Endothelial cell of umbilical vein (primary cell): ENCODE measurements at regions not wholly inside any gene's neighbourhood (a gene's known extent, or its start where the extent isn't known, plus 50 kb on each side); places are given as distances from the start of the nearest gene placed in this dataset.

Experiments
- BruUV-seq: library from RNA; stranded (reverse); fragments of 400-500 nt; replicated peaks from 2 replicates; lab custom pipeline; 2021; lab: Mats Ljungman, UMichigan
- CTCF ChIA-PET: fragments of 300-600, 350-600 bp; sonication (Branson Sonifier 250); formaldehyde crosslinking; loops from one replicate; lab custom pipeline; 2021; ENCODE audit warnings: antibody characterized with exemption, inconsistent platforms; lab: Charles Lee
- POLR2A ChIA-PET: fragments of 300-600, 350-600 bp; sonication (Branson Sonifier 250); formaldehyde crosslinking; loops from one replicate; lab custom pipeline; 2021; ENCODE audit warnings: antibody characterized with exemption, inconsistent platforms; lab: Charles Lee
- DNase-seq: peaks from one replicate; pipeline ENCODE4 v3.0.0-alpha.2; 2011; ENCODE audit warnings: low read depth, low spot score
- FAIRE-seq: peaks from 2 replicates; lab custom pipeline; 2011; peaks lifted over from hg19 to GRCh38; lab: Jason Lieb, UNC
- H2AFZ ChIP-seq: 2 replicates; pipeline ENCODE4 v1.6.0; 2012; ENCODE audit warnings: low read depth, low read length, control low read depth, inconsistent platforms
- H3K27ac ChIP-seq: 2 replicates; pipeline ENCODE4 v1.5.1; 2011; ENCODE audit warnings: low read depth, mild to moderate bottlenecking, control low read depth, low read length, moderate library complexity; ENCODE audit not compliant: insufficient read depth
- H3K27me3 ChIP-seq, 2 experiments: 2 replicates each; pipeline versions ENCODE4 v1.6.0 to v1.6.1; 2011; ENCODE audit warnings: low read length in 2 of 2, mixed read lengths in 1 of 2; ENCODE audit not compliant: control insufficient read depth in 2 of 2, insufficient read depth in 2 of 2
- H3K36me3 ChIP-seq, 2 experiments: 2 replicates in 1 of 2; 3 replicates in 1 of 2; pipeline ENCODE4 v1.5.1; 2011; ENCODE audit warnings: low read length in 2 of 2, mild to moderate bottlenecking in 1 of 2, moderate library complexity in 1 of 2; ENCODE audit not compliant: control insufficient read depth in 2 of 2, insufficient read depth in 2 of 2; ENCODE audit errors: extremely low read depth in 1 of 2
- H3K4me1 ChIP-seq: 3 replicates; pipeline ENCODE4 v1.5.1; 2011; ENCODE audit warnings: mild to moderate bottlenecking, low read length; ENCODE audit not compliant: control insufficient read depth, insufficient read depth; ENCODE audit errors: extremely low read depth
- H3K4me2 ChIP-seq: 2 replicates; pipeline ENCODE4 v1.6.1; 2011; ENCODE audit warnings: low read length, control low read depth, mixed read lengths; ENCODE audit not compliant: insufficient read depth
- H3K4me3 ChIP-seq, 3 experiments: fragments of 200-600 bp in 1 of 3; sonication (generic), shearing (Covaris generic) in 1 of 3; replicated peaks in 1 of 3; 2 replicates each; pipeline ENCODE4 v1.5.1; 2011 to 2016; ENCODE audit warnings: control low read depth in 3 of 3, low read length in 3 of 3, mild to moderate bottlenecking in 2 of 3, inconsistent platforms in 1 of 3, low read depth in 1 of 3, moderate library complexity in 1 of 3; ENCODE audit not compliant: insufficient read depth in 1 of 3
- H3K79me2 ChIP-seq: 2 replicates; pipeline ENCODE4 v1.6.0; 2012; ENCODE audit warnings: low read length, inconsistent platforms; ENCODE audit not compliant: control insufficient read depth, insufficient read depth
- H3K9ac ChIP-seq: replicated peaks from 2 replicates; pipeline ENCODE3; 2011; ENCODE audit warnings: low read length, control low read depth; ENCODE audit not compliant: insufficient read depth; ENCODE audit errors: extremely low read depth
- H3K9me1 ChIP-seq: replicated peaks from 3 replicates; pipeline ENCODE4 v1.6.0; 2011; ENCODE audit warnings: mild to moderate bottlenecking, low read length; ENCODE audit not compliant: control insufficient read depth, insufficient read depth; ENCODE audit errors: extremely low read depth
- H3K9me3 ChIP-seq: replicated peaks from 2 replicates; pipeline ENCODE4 v1.5.1; 2012; ENCODE audit warnings: low read length, inconsistent platforms; ENCODE audit not compliant: control insufficient read depth, insufficient read depth
- H4K20me1 ChIP-seq: replicated peaks from 2 replicates; pipeline ENCODE3; 2011; ENCODE audit warnings: mild to moderate bottlenecking, low read length; ENCODE audit not compliant: control insufficient read depth, insufficient read depth; ENCODE audit errors: extremely low read depth
- EZH2 ChIP-seq: IDR thresholded peaks from 2 replicates; pipeline ENCODE4 v1.6.1; 2012; ENCODE audit warnings: borderline replicate concordance, low read depth, mild to moderate bottlenecking, moderate library complexity, low read length, inconsistent platforms; ENCODE audit not compliant: severe bottlenecking
- FOS ChIP-seq: IDR thresholded peaks from 2 replicates; pipeline ENCODE4 v1.6.1; 2011; ENCODE audit warnings: mild to moderate bottlenecking, low read length, moderate library complexity, borderline replicate concordance; ENCODE audit not compliant: insufficient read depth
- JUN ChIP-seq: IDR thresholded peaks from 2 replicates; pipeline ENCODE4 v1.6.1; 2011; ENCODE audit warnings: borderline replicate concordance, low read depth; ENCODE audit not compliant: insufficient read length, insufficient read depth
- MYC ChIP-seq: IDR thresholded peaks from one replicate; pipeline ENCODE4 v1.6.1; 2011; ENCODE audit warnings: mild to moderate bottlenecking, low read depth, low read length
- POLR2A ChIP-seq: IDR thresholded peaks from 2 replicates; pipeline ENCODE4 v1.6.1; 2012; ENCODE audit warnings: low read depth, mild to moderate bottlenecking, control low read depth, low read length
- POLR2AphosphoS5 ChIP-seq: IDR thresholded peaks from 2 replicates; pipeline ENCODE4 v1.6.1; 2012; ENCODE audit warnings: low read depth, mild to moderate bottlenecking, control low read depth, low read length, moderate library complexity; ENCODE audit not compliant: insufficient read depth
- dilution Hi-C: fragments of 300-500 bp; cut with MboI; formaldehyde crosslinking; loops from one replicate; pipeline ENCODE4 v1.15.0; 2019; ENCODE audit warnings: low sequenced_read_pairs; ENCODE audit not compliant: extremely low pct_ligation_motif_present
- intact Hi-C: fragments of 100-400 bp; cut with micrococcal nuclease; formaldehyde crosslinking; loops from one replicate; pipeline ENCODE4 v1.10.0; 2022
- TF ChIP-seq, protein P1 (sequence below): IDR thresholded peaks from 2 replicates; pipeline ENCODE4 v1.6.1; 2011; ENCODE audit not compliant: insufficient read depth, insufficient read length
- TF ChIP-seq, protein P2 (sequence below), 2 donors: IDR thresholded peaks; 1 replicate in 1 of 2; 2 replicates in 1 of 2; pipeline ENCODE4 v1.5.1; 2011; ENCODE audit warnings: low read length in 2 of 2, mild to moderate bottlenecking in 2 of 2, moderate library complexity in 2 of 2, control low read depth in 1 of 2, inconsistent platforms in 1 of 2, low read depth in 1 of 2; ENCODE audit not compliant: insufficient read depth in 1 of 2; ENCODE audit errors: extremely low read depth in 1 of 2

DNA sequence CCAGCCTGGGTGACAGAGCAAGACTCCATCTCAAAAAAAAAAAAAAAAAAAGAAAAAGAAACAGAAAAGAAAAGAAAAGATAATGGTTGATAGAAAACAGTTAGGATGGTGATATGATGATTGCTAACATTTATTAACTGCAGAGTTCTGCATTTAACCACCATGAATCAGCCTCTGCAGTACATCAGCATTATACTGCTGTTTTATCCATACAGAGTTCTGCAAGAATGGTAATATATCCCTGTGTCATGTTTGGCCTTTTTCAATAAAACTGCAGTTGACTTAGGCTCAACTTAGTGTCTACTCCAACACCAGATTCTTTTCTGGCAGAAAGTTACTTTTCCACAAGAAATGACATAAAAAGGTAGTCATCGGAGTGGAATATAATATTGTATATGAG is 62.6 kb downstream of the DUSP6 start:
- FAIRE-seq (no peak), DNase-seq (no peak)
- intact Hi-C loops (no loop called here), dilution Hi-C loops (no loop called here)
- Histone ChIP-seq H3K4me3 (no peak overlapping the region), H4K20me1 (no peaks in the 10 kb centered on the region), H3K27ac (no peak overlapping the region), H3K27me3 (no peaks in the 10 kb centered on the region), H3K36me3 (no peaks in the 10 kb centered on the region), H2AFZ (no peak overlapping the region), H3K4me1 (no peaks in the 10 kb centered on the region), H3K4me2 (no peak overlapping the region), H3K9me1 (no peaks in the 10 kb centered on the region), H3K9ac (no peak overlapping the region), H3K9me3 (no peaks in the 10 kb centered on the region), H3K79me2 (no peaks in the 10 kb centered on the region)
- BruUV-seq: no TSS peak
- no peak for TF ChIP-seq FOS
- TF ChIP-seq JUN: no peak
- TF ChIP-seq, protein P1, sequence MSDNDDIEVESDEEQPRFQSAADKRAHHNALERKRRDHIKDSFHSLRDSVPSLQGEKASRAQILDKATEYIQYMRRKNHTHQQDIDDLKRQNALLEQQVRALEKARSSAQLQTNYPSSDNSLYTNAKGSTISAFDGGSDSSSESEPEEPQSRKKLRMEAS: no peak
- no peak for TF ChIP-seq EZH2
- no peak for TF ChIP-seq POLR2A
- TF ChIP-seq, protein P2, sequence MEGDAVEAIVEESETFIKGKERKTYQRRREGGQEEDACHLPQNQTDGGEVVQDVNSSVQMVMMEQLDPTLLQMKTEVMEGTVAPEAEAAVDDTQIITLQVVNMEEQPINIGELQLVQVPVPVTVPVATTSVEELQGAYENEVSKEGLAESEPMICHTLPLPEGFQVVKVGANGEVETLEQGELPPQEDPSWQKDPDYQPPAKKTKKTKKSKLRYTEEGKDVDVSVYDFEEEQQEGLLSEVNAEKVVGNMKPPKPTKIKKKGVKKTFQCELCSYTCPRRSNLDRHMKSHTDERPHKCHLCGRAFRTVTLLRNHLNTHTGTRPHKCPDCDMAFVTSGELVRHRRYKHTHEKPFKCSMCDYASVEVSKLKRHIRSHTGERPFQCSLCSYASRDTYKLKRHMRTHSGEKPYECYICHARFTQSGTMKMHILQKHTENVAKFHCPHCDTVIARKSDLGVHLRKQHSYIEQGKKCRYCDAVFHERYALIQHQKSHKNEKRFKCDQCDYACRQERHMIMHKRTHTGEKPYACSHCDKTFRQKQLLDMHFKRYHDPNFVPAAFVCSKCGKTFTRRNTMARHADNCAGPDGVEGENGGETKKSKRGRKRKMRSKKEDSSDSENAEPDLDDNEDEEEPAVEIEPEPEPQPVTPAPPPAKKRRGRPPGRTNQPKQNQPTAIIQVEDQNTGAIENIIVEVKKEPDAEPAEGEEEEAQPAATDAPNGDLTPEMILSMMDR (IDR thresholded peaks at IDR 0.05; ENCODE audit: extremely low read depth in 1 of 2, insufficient read depth in 1 of 2, low read depth in 1 of 2, low read length in 2 of 2): no peak
- ChIA-PET CTCF (interaction anchor here (0.6 kb wide), 1 partner anchor 9 kb away, joined by 3 read pairs; no protein-coding TSS in a partner anchor), POLR2A (no interaction called here)

DNA sequence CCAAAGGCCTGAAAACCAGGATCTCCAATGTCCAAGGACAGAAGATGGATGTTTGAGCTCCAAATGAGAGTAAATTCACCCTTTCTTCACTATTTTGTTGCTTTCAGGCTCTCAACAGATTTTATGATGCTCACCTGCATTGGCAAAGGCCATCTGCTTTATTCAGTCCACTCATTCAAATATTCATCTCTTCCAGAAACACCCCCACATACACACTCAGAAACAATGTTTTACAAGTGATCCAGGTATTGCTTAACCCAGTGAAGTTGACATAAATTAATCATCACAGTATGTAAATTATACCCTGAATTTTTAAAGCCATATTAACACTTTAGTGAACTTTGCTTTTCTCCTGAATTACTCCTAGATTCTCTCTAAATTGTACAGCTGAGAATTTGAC is 63.3 kb downstream of the DUSP6 start:
- Histone ChIP-seq H4K20me1 (no peaks in the 10 kb centered on the region), H3K4me2 (no peak overlapping the region), H3K4me3 (no peak overlapping the region), H3K36me3 (no peaks in the 10 kb centered on the region), H3K79me2 (no peaks in the 10 kb centered on the region), H2AFZ (no peak overlapping the region), H3K4me1 (no peaks in the 10 kb centered on the region), H3K9me1 (no peaks in the 10 kb centered on the region), H3K9ac (no peak overlapping the region), H3K27ac (no peak overlapping the region), H3K9me3 (no peaks in the 10 kb centered on the region), H3K27me3 (no peaks in the 10 kb centered on the region)
- POLR2A ChIA-PET: no interaction called here
- dilution Hi-C loops (no loop called here), intact Hi-C loops (no loop called here)
- FAIRE-seq: no peak
- TF ChIP-seq POLR2A: no peak
- TF ChIP-seq MYC: no peak
- no peak for TF ChIP-seq EZH2
- TF ChIP-seq, protein P2 (IDR thresholded peaks at IDR 0.05; ENCODE audit: extremely low read depth in 1 of 2, insufficient read depth in 1 of 2, low read depth in 1 of 2, low read length in 2 of 2): no peak
- TF ChIP-seq FOS: no peak
- TF ChIP-seq, protein P1: no peak
- TF ChIP-seq POLR2AphosphoS5: no peak
- CTCF ChIA-PET: interaction anchor here (0.6 kb wide), 1 partner anchor 10 kb away, joined by 3 read pairs; no protein-coding TSS in a partner anchor
- no TSS peak for BruUV-seq
- no peak for DNase-seq
